GM18499 (cell line): ENCODE measurements at regions not wholly inside any gene's neighbourhood (a gene's known extent, or its start where the extent isn't known, plus 50 kb on each side); places are given as distances from the start of the nearest gene placed in this dataset.
"Not testable (repeated sequence)": the region's sequence is repeated elsewhere in the genome, so short reads cannot be mapped to it uniquely, and the experiment has no call there.

Experiments used
- ATAC-seq: cut with Tn5 transposase; IDR thresholded peaks from one replicate; pipeline ENCODE4 v1.9.1; 2021; ENCODE audit warnings: moderate number of reproducible peaks; ENCODE audit not compliant: insufficient read depth, unreplicated experiment

GRCh38 chr17:64786337-64786736 is 124.2 kb upstream of the SMURF2 start:
- no peak for ATAC-seq

DNA sequence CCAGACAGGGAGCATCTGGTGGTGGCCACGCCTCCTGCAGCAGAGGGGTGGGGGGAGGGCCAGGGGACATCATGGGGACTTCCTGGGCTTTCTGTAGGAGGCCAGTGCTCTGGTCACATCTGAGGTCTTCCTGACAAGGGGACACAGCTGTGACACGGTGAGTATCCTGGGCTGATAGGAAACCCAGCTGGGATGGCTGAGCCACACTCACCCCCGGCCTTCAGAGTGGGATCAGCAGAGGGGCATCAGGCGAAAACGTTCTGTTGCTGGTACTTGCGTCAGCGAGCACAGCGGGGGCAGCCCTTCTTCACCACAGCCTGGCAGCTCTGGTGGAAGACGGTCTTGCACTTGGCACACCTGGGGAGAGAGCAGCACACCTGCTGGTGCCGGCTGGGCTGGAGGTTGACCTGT is 122.9 kb upstream of the SMURF2 start:
- ATAC-seq: no peak

DNA sequence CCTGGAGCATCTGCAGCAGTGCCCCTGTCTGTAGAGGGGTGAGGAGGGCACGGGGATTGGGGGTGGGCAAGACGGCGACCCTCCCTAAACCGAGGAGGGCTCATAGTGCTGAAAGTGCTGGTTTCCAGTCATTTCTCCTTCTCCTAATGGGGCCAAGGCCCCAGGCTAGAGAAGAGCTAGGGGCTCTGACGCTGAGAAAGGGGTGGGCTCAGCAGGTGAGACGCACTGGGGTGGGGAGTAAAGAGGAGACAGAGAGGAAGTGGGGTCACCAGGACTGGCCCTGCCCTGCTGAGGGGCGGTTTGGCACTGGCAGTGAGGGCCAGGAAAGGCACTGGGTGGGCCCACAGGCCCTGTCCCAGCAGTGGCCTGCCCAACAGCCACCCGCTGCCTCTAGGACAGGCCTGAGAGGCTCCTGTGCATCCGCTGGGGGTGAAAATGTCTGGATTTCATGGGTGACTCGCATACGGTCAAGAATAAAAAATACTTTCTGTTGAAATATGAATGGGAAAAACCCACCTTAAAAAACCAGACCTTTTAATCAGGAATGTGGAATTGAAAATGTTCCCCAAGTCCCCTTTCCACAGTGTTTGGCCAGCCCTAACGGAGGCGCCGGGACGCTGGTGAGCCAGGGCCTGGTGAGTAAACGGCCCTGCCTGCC is 122.4 kb upstream of the SMURF2 start:
- no peak for ATAC-seq

DNA sequence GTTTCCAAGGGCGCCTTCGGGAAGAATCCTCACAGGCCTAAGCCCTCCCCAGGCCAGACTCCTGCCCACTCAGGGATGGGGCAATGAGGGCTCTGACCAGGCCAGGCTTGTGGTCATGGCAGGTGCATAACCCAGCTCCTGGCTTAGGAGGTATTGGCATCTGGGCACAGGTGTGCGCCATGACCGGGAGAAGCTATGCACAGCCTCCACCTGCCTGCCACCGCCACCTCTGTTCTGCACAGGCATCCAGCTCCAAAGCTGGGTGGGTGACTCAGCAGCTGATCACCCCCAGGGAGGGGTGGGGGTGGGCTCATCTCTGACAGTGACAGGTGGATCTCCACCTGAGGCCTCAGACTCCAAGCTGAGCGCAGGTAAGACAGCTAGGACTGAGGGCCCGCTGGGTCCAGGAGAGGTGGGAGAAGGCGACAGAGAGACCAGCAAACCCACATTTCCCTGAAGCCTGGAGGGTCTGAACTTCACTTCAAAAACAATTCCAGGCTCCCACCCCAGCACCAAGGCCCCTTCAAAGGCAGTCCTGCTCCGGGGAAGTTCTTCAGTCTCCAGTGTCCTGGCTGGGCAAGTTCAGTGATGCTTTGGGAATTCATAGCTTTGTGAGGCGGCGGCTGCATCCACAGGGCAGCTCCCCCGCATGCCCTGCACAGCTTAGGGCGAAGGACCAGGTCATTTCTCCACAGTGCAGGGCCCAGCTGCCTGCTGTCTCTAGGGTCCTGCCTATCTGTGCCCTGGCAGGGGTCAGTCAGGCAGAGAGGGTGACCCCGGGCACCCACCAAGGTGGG is 121.6 kb upstream of the SMURF2 start:
- no peak for ATAC-seq

DNA sequence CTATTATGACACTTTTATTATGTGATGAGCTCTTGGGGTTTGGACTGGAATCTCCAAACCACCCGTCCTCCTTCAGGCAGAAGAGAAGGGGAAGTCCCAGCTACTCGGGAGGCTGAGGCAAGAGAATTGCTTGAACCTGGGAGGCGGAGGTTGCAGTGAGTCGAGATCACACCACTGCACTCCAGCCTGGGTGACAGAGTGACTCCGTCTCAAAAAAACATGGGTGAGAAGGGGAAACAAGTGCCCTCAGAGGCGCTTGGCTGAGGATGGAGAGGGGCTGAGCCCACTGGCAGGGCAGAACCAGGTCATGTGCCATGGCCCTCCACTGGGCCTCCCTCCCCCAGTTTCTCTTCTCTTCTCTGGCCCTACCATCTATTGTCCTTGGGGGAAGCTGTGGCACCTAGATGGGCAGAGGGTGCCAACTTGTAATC is 120.9 kb upstream of the SMURF2 start:
- no peak for ATAC-seq

DNA sequence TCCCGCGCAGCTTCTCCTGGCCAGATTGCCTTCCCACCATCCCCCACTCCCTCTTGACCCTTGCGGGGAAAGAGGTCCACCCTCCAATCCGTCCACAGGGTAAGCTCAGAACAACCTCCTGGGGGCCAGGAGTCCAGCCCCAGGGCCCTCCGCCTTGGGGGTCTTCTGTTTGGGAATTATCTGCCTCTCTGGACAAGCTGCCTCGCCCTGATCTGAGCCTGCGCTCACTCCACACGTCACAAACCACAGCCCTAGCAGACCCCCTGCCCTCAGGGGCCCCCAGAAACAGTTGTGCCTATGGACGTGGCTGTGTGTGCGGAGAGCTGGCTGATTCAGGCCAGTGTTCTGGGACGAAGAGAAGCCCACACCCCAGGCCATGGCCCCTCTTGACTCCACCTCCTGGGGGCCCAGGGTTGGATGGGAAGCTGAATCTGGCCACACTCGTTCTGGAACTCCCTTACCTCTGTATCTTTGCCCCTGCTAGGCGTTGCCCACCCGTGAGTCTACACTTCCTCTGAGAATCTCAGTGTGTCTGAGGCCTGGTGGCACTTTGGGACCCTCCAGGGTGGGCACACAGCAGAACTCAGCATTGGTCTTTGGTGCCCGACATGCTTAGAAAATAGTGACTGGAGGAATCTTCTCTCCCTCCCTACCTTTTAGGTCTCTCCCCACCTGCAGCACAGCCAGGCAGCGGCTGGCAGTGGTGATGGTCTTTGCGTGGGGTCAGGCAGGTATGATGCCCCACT is 119.9 kb upstream of the SMURF2 start:
- no peak for ATAC-seq

GRCh38 chr17:64781014-64781756 is 119.1 kb upstream of the SMURF2 start:
- no peak for ATAC-seq

GRCh38 chr17:64780096-64781013 is 118.2 kb upstream of the SMURF2 start:
- ATAC-seq: no peak

- ATAC-seq: no peak
Measured at GRCh38 chr17:64779376-64780095, 117.4 kb upstream of the SMURF2 start.

DNA sequence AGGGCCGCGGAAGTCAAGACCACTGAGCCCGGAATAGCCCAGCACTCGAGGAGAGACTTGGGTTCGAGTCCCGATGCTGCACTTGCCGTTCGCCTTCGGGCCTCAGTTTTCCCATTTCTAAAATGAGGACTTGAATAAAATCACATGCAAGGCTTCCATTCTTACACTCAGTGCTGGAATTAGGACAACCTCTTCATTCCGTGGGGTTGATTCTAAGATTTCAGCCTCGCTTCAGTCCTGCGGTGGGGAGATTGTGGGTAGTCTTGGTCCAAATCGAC is 116.9 kb upstream of the SMURF2 start:
- ATAC-seq: not testable (repeated sequence)

DNA sequence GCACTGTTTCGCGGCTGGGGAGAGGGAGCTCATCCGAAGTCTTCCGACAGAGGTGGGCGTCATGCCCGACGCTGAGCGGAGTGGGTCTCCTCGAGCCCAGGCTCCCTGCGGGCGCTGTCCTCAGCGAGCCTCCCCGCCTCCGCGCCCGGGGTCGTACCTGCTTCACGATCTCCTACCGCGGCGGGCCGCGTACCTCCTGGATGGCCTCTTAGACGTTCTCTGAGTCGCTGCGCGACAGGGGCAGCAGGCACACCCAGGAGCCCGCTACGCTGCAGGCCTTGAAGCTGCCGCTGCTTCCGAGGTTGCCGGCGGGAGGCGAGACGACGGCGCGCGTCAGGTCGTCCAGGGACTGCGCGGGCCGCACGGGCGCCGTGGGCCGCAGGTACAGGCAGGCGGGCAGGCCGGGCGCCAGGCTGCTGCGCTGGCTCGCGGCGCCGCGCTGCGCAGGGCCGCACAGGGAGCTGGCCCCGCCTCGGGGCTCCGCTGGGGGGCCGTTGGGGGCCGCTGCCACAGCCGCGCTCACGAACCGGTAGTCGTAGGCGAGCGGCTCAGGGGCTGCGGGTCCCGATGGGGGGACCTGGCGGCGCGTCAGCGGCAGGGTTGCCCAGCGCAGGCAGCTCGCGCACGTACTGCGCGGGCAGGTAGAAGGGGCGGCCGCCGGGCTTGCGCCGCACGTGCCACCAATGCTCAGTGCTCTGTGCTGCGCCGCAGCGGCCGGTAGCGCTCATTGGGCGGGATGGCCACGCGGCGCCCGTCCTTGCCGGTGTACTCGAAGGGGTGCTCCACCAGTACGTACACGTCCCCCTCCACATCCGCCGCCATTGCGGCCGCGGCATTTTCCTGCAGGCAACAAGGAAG is 116.4 kb upstream of the SMURF2 start:
- ATAC-seq: no peak

DNA sequence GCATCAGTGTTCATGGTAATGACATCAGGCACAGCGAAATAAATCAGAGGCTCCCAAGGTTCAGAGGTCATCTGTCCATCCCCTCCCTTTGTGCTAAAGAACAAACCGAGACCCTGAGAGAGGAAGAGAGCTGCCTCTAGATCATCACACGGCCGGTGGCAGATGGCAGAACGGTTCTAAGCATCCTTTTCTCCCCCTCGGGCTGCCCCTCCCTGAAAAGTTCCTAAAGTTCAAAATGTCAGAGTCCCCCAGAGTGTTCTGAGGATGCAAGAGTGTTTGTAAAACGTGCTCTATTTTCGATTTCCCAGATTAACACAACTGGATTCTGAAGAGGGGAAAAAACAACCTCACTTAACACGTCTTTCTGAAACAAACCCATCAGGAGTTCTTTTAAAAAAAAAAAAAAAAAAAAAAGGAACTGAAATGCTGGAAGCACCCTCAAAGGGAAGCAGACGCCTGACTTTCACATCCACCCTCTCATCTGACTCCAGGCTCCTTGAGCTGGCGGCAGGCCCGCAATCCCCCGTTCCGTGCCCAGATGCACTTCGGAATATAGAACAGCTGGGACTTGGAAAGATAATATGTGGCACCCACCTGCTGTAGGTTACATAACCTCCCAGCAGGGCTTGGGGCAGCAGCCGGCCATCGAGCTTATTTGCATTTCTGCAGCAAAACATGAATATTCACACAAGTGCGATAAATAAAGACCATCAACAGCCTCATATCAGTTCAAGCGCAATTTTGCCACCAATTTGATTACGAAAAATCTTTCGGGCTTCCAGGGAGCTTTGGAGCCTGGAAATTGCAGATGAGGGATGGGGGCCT is 115.5 kb upstream of the SMURF2 start:
- ATAC-seq: no peak

GRCh38 chr17:64776720-64777414 is 114.8 kb upstream of the SMURF2 start:
- not testable (repeated sequence) for ATAC-seq

- no peak for ATAC-seq
Measured at GRCh38 chr17:64775701-64776570, 113.8 kb upstream of the SMURF2 start.

DNA sequence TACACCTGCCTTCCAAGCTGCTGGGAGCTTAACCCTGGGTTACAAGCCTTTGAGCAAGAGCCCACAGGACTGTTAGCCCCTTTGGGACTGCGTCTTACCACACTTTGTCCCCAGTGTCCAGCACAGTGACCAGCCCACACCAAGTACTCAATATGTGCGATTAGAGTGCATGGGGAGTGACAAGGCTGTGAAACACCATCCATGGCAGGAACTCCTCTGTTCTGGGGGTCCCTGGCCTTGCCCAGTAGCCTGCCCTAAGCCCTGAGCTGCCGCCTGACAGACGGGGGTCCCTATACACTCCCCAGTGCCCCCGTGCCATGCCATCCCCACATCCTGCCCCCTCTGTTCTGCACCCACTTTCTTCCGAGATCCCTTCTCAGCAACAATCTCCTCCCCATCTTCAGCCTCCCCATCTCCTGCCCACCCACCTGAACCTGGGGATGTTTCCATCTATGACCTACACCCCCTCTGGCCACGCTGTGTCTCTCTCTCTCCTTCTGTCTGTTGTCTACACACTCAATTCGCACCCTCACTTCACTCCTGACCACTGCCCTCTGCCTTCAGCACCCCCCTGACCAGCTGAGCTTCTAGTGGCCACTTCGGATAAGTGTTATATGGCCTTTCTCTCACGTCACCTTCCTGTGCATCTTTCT is 112.9 kb upstream of the SMURF2 start:
- ATAC-seq: no peak
